Stimulated activated CD8-positive, alpha-beta memory T cell treated with anti-CD3 and anti-CD28 coated beads, Interleukin-15, amount 100 ng/mL, for 1 hour (primary cell): ENCODE measurements at regions not wholly inside any gene's neighbourhood (a gene's known extent, or its start where the extent isn't known, plus 50 kb on each side); places are given as distances from the start of the nearest gene placed in this dataset.

Experiments
- DNase-seq: peaks from one replicate; pipeline ENCODE4 v3.0.0-alpha.2; 2020; ENCODE audit warnings: low read depth

DNA sequence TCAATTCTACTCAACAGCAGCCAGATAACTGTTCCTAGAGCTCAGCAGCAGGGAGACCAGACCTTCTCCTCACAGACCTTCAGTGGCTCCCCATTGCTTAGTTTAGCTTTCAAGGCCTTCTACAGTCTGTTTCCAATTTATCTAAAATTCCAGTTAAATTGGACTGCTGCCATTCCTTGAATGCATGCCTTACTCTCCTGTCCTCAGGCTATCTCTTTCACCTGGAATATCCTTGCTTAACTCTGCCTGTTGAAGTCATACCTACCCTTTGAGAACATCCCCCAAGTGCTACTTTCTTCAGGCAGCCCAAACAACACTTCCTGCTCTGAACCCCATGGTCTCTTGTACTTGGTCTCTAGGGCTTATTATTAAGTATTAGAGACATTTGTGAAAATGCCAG lies 120.7 kb upstream of the TENM4 start:
- DNase-seq, result no peak

DNA sequence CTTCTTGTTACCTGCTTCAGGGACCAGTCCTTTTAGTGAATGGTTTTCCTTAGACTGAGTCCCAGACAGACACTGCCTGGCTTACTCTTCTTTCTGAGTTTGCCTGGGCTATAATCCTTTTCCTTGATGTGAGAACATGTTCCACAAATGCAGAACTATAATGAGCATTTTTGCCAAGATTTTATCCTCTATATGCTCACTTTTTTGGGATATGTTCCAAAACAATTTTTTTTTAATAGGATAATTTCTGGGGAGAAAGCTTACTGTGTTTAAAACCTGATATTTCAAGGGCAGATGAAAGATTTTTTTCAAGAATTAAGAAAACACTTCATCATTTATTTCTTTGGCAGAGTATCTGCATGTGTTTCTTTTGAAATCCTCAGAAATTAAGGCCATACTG lies 110.0 kb upstream of the TENM4 start:
- no peak for DNase-seq

- DNase-seq, result no peak
Observed at GRCh38 chr11:79547256-79547655, 106.4 kb upstream of the TENM4 start.

DNA sequence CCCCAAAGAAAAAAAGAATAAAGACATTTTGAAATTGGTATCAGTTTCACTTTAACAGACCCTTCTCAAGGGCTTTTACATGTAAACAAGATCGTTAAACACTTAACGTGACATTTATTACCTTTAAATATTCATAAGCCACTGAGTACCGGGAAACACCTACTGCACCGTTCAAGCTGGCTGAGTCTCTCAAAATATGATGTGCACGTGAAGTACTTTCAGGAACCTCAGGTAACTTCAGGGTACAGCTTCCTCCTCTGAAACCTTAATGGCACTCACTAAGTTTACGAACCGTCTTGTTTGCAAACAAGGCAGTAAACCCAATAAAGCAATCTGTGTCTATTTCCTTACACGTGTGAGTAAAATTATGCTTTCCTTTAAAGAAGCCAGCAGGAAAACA lies 105.5 kb upstream of the TENM4 start:
- DNase-seq, result no peak

DNA sequence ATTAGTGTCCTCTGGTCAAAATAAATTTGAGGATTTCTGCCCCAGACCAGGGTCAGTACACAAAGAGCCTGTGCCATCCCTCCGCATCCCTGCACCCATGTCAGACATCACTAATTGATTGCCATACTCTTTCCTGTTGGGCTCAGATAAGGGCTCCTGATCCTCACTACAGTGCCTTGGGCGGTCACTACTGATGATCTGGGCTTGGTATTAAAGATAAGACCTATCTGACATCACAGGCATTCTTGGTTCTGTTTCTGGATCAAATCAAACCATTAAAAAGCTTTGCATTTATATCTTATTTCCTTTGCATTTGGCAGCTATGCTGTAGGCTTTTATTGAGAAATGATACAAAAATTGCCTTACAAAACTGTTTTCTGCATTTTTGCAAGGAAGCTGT lies 103.5 kb upstream of the TENM4 start:
- no peak for DNase-seq

GRCh38 chr11:79543101-79543500 lies 102.3 kb upstream of the TENM4 start:
- no peak for DNase-seq

GRCh38 chr11:79541466-79541865 lies 100.6 kb upstream of the TENM4 start:
- no peak for DNase-seq

DNA sequence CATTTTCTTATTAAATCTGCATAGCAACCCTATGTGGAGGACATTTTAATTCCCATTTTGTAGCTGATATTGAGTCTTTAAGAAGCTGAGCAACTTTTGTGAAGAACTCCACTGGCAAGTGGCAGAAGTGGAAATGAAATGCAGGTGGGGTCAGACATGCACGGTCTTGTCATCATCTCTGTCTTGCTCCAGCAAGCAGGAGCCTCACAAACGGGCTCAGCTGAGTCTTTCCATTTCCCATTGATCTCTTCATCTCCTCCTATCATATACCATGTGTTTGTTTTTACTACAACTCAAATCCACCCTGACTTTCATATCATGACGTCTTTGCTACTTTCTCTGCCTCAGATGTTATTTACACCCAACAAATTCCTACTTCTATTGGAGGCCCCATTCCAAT lies 97.9 kb upstream of the TENM4 start:
- DNase-seq, result no peak

GRCh38 chr11:79536155-79536917 lies 95.5 kb upstream of the TENM4 start:
- no peak for DNase-seq

GRCh38 chr11:79535606-79536005 lies 94.8 kb upstream of the TENM4 start:
- DNase-seq, result no peak

GRCh38 chr11:79525257-79525656 lies 84.4 kb upstream of the TENM4 start:
- DNase-seq, result no peak

- DNase-seq, result no peak
Observed at GRCh38 chr11:79522626-79523025, 81.8 kb upstream of the TENM4 start.

GRCh38 chr11:79520086-79520485 lies 79.3 kb upstream of the TENM4 start:
- no peak for DNase-seq

- no peak for DNase-seq
Observed at GRCh38 chr11:79515781-79516180, 75.0 kb upstream of the TENM4 start.

- DNase-seq, result no peak
Observed at GRCh38 chr11:79514695-79515094, 73.9 kb upstream of the TENM4 start.

DNA sequence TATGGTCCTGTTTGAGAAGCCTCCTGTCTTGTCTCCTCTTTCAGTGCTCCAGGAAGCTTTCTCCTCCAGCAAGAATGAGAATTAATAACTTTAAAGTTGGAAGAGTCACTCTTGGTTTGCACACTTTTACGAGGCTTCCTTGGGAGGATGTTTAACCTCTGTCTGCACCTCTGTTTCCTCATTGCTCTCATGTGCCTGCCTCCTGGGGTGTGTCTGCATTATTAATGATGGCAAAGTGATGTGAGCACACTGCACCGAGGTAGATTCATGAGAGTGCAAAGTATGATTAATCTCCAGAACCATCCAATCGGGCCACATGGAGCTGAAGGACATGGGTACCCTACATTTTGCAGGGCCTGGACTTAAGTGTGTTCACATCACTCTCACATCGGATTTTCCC lies 73.5 kb upstream of the TENM4 start:
- no peak for DNase-seq

GRCh38 chr11:79512706-79513469 lies 72.1 kb upstream of the TENM4 start:
- DNase-seq, result no peak

DNA sequence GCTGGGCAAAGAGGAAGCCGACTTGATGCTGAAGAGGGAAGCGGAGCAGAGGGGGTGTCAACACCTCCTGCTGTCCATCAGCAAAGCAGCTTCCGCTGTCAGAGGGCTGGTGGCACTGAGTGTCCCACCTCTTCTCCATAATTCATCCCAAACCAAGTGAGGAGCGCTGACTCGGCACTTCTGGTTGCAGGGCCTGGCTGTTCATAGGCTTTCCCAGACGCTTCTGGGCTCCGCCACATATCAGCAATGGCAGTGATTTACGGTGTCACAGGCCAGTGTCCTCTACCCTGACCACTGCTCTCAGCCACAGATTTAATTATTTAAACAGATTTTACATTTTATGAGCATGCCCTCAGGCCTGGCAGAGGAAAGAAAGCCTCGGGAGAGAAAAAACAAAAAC lies 70.1 kb upstream of the TENM4 start:
- DNase-seq, result no peak

DNA sequence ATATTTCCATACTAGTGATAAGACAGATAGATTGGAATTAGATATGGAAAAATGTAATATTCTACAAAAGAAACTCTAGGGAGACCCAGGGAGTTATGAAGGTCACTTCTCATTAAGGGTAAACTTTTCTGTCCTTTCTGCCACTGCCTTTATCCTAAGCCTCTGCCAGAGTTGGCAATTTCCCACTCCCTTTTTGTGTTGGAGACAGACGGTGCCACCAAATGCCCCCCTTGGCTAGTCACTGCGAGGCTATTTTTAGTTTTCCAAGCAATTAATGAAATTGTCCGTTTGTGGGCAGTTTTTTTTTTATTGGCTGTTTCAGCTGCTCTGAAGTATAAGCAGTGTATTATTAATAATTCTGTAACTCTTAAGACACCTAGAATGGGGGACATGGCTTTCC lies 67.6 kb upstream of the TENM4 start:
- DNase-seq, result no peak

DNA sequence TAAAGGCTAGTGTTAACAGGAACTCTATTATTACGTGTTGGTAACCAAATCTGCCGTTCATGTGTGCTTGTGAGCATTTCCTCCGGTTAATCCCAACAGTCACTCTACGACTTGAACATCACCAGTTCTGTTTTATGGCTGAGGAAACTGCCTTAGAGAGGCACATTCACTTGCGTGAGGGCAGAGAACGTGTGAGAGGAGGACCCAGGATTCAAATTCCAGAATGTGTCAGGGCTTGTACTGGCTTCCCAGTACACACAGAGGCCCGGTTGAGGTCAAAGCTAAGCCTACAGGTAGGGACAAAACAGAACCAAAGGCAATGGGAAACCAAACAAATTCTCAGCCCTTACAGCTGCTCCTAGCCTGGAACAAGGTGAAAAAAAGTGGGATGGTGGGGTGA lies 66.9 kb upstream of the TENM4 start:
- no peak for DNase-seq

DNA sequence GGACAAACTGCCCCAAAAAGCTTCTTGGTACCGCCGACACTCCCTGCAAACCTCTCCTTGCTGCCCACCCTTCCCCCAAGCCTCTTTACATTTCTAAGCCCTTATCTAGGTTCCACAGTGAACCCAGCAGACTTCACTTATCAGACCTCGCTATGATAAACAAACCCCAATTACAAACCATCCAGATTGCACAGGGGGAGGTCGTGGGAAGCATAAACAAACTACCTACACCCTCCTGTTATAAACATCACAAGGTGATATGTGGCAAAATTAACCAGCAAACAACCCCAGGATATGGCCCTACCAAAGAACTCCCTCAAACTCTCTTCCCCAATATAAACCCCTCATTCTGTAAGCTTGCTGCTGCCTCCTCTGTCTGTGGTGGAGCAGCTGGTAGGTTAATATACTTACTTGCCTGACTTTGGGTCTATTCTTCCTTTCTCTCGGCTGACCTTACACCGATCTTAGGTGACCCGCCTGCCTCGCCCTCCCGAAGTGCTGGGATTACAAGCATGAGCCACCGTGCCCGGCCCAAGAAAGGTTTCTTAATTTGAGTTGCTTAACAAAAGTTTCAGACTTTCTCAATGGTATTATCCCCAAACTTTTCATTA lies 66.0 kb upstream of the TENM4 start:
- DNase-seq, result no peak

DNA sequence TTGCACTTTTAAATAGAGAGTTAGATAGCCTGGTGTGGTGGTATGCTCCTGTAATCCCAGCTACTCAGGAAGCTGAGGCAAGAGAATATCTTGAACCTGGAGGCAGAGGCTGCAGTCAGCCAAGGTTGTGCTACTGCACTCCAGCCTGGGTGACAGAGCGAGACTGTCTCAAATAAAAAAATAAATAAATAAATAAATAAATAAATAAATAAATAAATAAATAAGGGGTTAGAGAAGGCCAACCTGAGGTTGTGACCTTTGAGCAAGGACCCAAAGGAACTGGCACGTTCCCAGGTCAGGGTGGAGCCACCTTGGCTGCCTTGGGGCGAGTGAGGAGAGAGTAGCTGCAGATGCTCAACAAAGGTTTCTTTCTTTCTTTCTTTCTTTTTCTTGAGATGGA lies 65.3 kb upstream of the TENM4 start:
- DNase-seq, result no peak

GRCh38 chr11:79503028-79503427 lies 62.2 kb upstream of the TENM4 start:
- DNase-seq, result no peak
